ENCODE measurements at regions not wholly inside any gene's neighbourhood (a gene's known extent, or its start where the extent isn't known, plus 50 kb on each side); places are given as distances from the start of the nearest gene placed in this dataset.

- Histone ChIP-seq H3K4me1 (peaks cover 47% of the 10 kb centered on the region), H3K36me3 (ENCODE audit: control insufficient read depth, insufficient read depth, low read length) (no peaks in the 10 kb centered on the region), H3K4me3 (ENCODE audit: low read depth, low read length) (no peak overlapping the region), H3K79me2 (no peaks in the 10 kb centered on the region), H3K9ac (no peak overlapping the region), H3K4me2 (ENCODE audit: low read length) (no peak overlapping the region), H3K27ac (peak overlapping the region; percentile 93), H3K27me3 (ENCODE audit: control insufficient read depth, insufficient read depth, low read length) (no peaks in the 10 kb centered on the region), H3K9me3 (ENCODE audit: control insufficient read depth, low read length) (no peaks in the 10 kb centered on the region), H2AFZ (peak overlapping the region; percentile 43)
- no peak for TF ChIP-seq CTCF (IDR thresholded peaks at IDR 0.05)
Measured at GRCh38 chr2:9772035-9772998, 71.0 kb upstream of the TAF1B start.

GRCh38 chr2:9772999-9773902 lies 70.0 kb upstream of the TAF1B start:
- Histone ChIP-seq H3K4me2 (ENCODE audit: low read length) (no peak overlapping the region), H3K36me3 (ENCODE audit: control insufficient read depth, insufficient read depth, low read length) (no peaks in the 10 kb centered on the region), H3K4me3 (ENCODE audit: low read depth, low read length) (no peak overlapping the region), H3K9ac (no peak overlapping the region), H3K27ac (peak overlapping the region; percentile 22), H3K4me1 (peaks cover 45% of the 10 kb centered on the region), H3K79me2 (no peaks in the 10 kb centered on the region), H3K9me3 (ENCODE audit: control insufficient read depth, low read length) (no peaks in the 10 kb centered on the region), H3K27me3 (ENCODE audit: control insufficient read depth, insufficient read depth, low read length) (no peaks in the 10 kb centered on the region), H2AFZ (peak overlapping the region; percentile 43)
- no peak for TF ChIP-seq CTCF (IDR thresholded peaks at IDR 0.05)

- H3K27ac ChIP-seq = no peak overlapping the region
- H3K4me3 ChIP-seq (ENCODE audit: low read depth, low read length) = no peak overlapping the region
- TF ChIP-seq CTCF (IDR thresholded peaks at IDR 0.05) = no peak
- H3K27me3 ChIP-seq (ENCODE audit: control insufficient read depth, insufficient read depth, low read length) = no peaks in the 10 kb centered on the region
- no peaks in the 10 kb centered on the region for H3K79me2 ChIP-seq
- H3K9me3 ChIP-seq (ENCODE audit: control insufficient read depth, low read length) = no peaks in the 10 kb centered on the region
- no peak overlapping the region for H2AFZ ChIP-seq
- H3K4me2 ChIP-seq (ENCODE audit: low read length) = no peak overlapping the region
- H3K36me3 ChIP-seq (ENCODE audit: control insufficient read depth, insufficient read depth, low read length) = no peaks in the 10 kb centered on the region
- H3K9ac ChIP-seq = no peak overlapping the region
- H3K4me1 ChIP-seq = peaks cover 39% of the 10 kb centered on the region
Measured at GRCh38 chr2:9773903-9774239, 69.4 kb upstream of the TAF1B start.

GRCh38 chr2:9774266-9774665 lies 69.0 kb upstream of the TAF1B start:
- H3K9me3 ChIP-seq (ENCODE audit: control insufficient read depth, low read length) = no peaks in the 10 kb centered on the region
- no peak overlapping the region for H3K9ac ChIP-seq
- no peak for TF ChIP-seq CTCF (IDR thresholded peaks at IDR 0.05)
- H3K4me2 ChIP-seq (ENCODE audit: low read length) = no peak overlapping the region
- no peaks in the 10 kb centered on the region for H3K36me3 ChIP-seq (ENCODE audit: control insufficient read depth, insufficient read depth, low read length)
- H2AFZ ChIP-seq = no peak overlapping the region
- peaks cover 35% of the 10 kb centered on the region for H3K4me1 ChIP-seq
- no peaks in the 10 kb centered on the region for H3K79me2 ChIP-seq
- no peak overlapping the region for H3K4me3 ChIP-seq (ENCODE audit: low read depth, low read length)
- no peak overlapping the region for H3K27ac ChIP-seq
- H3K27me3 ChIP-seq (ENCODE audit: control insufficient read depth, insufficient read depth, low read length) = no peaks in the 10 kb centered on the region
